Anterior cingulate cortex (tissue), 58 donors: ENCODE measurements at regions not wholly inside any gene's neighbourhood (a gene's known extent, or its start where the extent isn't known, plus 50 kb on each side); places are given as distances from the start of the nearest gene placed in this dataset.
"Not testable (repeated sequence)": the region's sequence is repeated elsewhere in the genome, so short reads cannot be mapped to it uniquely, and the experiment has no call there.

ENCODE experiments used
- DNase-seq, 58 donors: peaks; one replicate each; lab custom pipeline; 2025; lab: John Stamatoyannopoulos, UW

- no peak for DNase-seq
Measured at GRCh38 chr2:234169674-234170073, 119.2 kb downstream of the SPP2 start.

GRCh38 chr2:234168605-234169570 is 118.4 kb downstream of the SPP2 start:
- not testable (repeated sequence) for DNase-seq

DNA sequence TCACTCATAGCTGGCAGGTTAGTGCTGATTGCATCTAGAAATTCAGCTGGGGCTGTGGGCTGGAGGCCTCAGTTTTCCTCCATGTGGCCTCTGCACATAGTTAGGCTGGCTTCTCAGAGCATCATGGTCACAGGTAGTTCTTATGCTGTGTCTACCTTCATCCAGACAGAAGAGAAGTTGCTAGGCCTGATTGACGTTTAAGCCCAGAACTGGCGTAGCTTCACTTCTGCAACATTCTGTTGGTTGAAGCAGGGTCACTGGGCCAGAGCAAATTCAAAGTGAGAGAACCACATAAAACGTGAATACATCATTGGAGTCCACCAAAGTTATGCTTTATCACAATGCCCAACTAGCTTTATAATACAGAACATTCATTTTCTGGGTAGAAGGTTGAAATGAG is 116.0 kb downstream of the SPP2 start:
- DNase-seq = no peak

DNA sequence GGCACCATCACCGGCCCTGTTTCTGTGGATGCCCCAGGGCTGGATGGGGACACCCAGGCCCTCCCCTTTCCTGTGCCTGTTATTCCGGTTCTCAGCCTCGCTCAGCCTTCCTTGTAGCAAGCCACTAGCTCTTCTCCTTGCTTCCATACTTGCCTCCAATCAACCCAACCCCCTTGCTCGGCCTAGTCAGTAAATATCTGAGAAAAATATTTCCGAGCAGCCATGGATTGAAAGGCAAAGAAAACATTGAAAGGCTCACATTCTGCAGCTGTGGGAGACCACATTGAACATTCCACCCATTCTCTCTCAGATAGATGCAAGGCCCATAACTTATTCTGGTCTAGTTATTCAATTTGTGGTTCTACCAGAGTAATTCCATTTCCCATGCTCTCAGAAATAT is 114.9 kb downstream of the SPP2 start:
- no peak for DNase-seq

- no peak for DNase-seq
Measured at GRCh38 chr2:234164493-234165413, 114.3 kb downstream of the SPP2 start.

DNA sequence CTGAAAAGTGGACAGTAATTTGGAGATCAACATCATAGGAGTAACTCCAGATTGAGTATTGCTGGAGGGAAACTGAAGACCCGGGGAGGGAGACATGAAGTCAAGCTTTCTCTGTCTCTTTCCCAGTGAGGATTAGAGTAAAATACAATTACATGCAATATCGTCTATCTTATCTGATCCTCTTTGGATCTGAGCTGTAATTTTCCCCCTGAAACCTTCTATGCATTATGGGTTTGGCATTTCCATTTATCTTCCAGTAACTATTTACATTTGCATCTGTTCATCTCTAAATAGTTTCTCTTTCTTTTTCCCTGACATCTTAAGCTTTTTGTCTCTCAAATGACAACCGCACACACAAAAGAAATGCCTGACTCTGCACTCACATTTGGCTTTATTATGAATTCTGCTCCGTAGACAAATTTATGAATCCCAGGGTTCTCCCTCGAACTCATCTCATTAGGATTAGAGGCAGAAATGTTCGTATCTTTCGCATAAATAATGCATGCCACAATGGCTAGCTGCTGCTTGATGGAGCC is 113.1 kb downstream of the SPP2 start:
- DNase-seq = no peak

- no peak for DNase-seq
Measured at GRCh38 chr2:234162861-234163260, 112.4 kb downstream of the SPP2 start.

DNA sequence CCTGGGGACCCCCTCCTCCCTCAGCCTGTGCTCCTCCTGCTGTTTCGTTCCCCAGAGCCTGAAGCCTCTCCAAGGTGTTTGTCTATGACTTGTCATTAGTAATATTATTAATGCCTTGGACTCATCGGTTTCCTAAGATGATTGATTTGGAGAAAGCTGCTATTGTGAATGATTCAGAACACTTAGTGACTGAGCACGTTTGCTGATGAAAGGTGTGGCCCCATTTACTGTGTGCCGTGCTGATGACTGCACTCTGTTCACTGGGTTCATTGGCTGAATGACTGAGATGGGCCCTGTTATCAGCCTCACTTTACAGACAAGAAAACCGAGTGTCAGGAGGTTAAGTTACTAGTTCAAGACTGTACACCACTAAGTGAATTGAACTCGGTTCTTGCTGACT is 111.4 kb downstream of the SPP2 start:
- no peak for DNase-seq

- DNase-seq = no peak
Measured at GRCh38 chr2:234158812-234159211, 108.3 kb downstream of the SPP2 start.

DNA sequence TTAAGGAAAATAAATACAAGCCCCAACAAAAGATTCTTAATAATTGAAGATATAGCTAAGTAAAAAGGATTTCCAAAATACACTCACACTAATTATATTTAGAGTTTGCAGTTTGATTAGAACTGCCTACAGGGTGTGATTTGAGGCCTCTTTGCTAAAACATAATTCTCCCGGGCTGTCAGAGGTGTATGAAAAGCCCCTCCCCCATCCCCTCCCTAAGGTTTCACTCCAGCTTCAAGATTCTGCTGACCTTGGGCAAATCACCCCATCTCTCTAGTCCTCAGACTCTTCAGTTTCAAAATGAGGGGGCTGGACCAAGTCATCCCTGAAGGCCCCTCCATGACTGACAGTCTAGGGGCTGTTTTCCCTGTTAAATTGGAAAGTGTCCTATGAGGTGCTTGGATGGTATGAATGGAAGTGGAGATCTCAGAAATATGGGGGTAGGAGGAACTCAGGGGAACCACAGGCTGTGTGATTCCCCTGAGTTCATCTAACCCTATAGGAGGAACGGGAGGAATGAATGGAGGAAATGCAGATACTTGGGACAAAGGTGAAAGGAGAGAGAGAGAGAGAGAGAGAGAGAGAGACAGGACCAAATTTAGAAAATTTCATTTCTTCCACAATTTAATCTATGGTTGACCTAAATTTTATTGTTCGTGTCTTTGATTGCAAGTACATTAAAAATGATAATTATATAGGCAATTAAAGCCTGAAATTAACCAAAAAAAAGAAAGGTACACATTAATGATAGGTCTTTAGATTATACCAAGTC is 107.5 kb downstream of the SPP2 start:
- DNase-seq = no peak

DNA sequence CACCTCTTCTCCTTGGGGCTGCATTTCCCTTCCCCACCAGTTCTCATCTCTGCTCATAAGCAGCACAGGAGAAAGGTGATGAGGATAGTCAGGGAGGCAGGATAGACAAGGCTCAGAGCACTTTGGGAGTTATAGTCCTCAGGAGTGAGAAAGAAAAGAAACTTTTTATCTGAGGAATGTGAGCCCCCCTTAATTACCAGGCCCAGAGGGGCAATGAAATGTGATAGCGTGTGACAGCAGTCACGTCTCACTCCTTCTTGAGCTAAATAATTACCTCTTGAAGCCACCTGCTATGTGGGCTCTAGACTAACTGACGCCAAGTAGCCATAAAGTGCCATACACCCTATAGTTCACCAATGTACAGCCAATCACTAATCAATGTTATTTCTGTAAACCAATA is 105.8 kb downstream of the SPP2 start:
- no peak for DNase-seq

GRCh38 chr2:234152835-234153234 is 102.3 kb downstream of the SPP2 start:
- not testable (repeated sequence) for DNase-seq

DNA sequence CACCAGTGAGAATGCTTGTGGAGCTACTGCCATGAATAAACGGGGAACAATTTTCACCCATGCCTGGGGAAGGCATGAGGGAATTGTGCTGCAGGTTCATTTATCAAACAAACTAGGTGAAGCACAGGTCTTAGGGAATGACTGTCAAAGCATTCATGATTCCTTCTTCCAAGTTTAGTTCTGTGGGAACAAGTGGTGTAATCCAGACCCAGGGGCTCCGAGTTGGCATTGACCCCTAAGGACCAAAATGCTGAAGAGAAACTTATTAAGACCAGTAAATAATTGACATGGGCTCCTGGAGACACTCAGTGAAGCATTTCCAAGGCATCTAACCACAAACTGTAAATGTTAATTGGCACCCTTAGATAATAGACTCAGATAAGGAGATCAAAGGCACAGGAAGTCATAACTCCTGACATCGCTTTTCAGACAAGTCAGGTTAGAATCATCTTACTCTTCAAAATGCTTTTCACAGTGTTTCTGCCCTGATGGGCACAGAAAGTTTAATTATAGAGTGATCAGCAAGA is 96.9 kb downstream of the SPP2 start:
- DNase-seq = no peak

- DNase-seq = no peak
Measured at GRCh38 chr2:234146087-234146826, 95.8 kb downstream of the SPP2 start.

GRCh38 chr2:234145511-234145910 is 95.0 kb downstream of the SPP2 start:
- DNase-seq = no peak

DNA sequence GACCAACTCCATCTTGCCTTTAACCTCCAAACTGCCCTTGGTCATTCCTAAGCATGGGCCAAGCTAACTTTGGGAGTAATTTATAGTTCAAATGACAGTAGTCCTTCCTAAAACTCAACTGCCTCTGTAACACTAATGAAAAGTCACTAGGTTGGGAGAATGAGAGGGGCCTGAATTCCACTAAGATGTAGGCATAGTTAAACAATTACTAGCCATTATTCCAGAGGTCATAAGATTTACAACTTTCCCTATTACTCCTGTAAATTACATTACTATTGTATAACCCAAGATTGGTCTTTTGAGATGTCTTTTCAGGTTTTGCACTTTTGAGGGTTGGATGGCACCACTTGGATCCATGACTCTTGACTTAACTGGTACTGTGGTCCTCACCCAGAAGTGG is 94.6 kb downstream of the SPP2 start:
- no peak for DNase-seq

GRCh38 chr2:234143896-234144295 is 93.4 kb downstream of the SPP2 start:
- DNase-seq = no peak

DNA sequence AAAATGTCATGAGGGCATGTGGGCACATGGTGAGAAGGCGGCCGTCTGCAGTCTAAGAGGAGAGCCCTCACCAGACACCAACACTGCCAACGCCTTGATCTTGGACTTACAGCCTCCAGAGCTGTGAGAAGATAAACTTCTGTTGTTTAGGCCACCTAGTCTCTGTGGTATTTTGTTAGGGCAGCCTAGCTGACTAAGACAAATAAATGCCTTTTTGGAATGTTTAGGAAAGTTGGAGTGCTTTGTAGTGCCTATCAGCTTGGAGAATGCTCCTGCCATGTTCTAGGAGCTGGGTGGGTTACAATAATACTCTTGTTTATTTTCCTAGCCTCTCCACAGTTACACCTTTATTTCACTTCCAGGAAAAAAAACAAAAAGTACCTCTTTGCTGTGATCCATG is 92.0 kb downstream of the SPP2 start:
- DNase-seq = no peak

- no peak for DNase-seq
Measured at GRCh38 chr2:234139755-234140154, 89.3 kb downstream of the SPP2 start.
